Loucy (cell line): ENCODE measurements at regions not wholly inside any gene's neighbourhood (a gene's known extent, or its start where the extent isn't known, plus 50 kb on each side); places are given as distances from the start of the nearest gene placed in this dataset.

Experiments
- H2AFZ ChIP-seq: fragments of 200-600 bp; sonication (generic); 2 replicates; pipeline ENCODE4 v1.6.0; 2016; ENCODE audit warnings: antibody characterized with exemption, mild to moderate bottlenecking, low read length, moderate library complexity
- H3F3A ChIP-seq: fragments of 200-600 bp; 2 replicates; pipeline ENCODE4 v1.6.0; 2016; ENCODE audit warnings: antibody characterized with exemption, low read depth, mild to moderate bottlenecking
- H3K27me3 ChIP-seq: fragments of 200-600 bp; sonication (generic); 2 replicates; pipeline ENCODE4 v1.6.1; 2014; ENCODE audit warnings: low read length, mild to moderate bottlenecking; ENCODE audit not compliant: insufficient read depth, poor library complexity, severe bottlenecking
- H3K36me3 ChIP-seq: fragments of 200-600 bp; sonication (generic); 2 replicates; pipeline ENCODE4 v1.6.1; 2016; ENCODE audit warnings: low read length; ENCODE audit not compliant: insufficient read depth
- H3K4me1 ChIP-seq: fragments of 200-600 bp; sonication (generic); 2 replicates; pipeline ENCODE4 v1.5.1; 2014; ENCODE audit warnings: low read length, mild to moderate bottlenecking; ENCODE audit not compliant: insufficient read depth, poor library complexity, severe bottlenecking
- H3K4me2 ChIP-seq: fragments of 200-600 bp; sonication (generic); 2 replicates; pipeline ENCODE4 v1.6.0; 2014; ENCODE audit warnings: antibody characterized with exemption, low read length, low read depth, mild to moderate bottlenecking; ENCODE audit not compliant: poor library complexity, severe bottlenecking
- H3K4me3 ChIP-seq: fragments of 200-600 bp; sonication (generic); 2 replicates; pipeline ENCODE4 v1.5.1; 2014; ENCODE audit warnings: low read length, mild to moderate bottlenecking, mixed read lengths; ENCODE audit not compliant: poor library complexity, severe bottlenecking
- H3K79me2 ChIP-seq: fragments of 200-600 bp; sonication (generic); 2 replicates; pipeline ENCODE4 v1.6.1; 2014; ENCODE audit warnings: low read length; ENCODE audit not compliant: insufficient read depth
- H3K9ac ChIP-seq: fragments of 200-600 bp; sonication (generic); 2 replicates; pipeline ENCODE4 v1.6.0; 2014; ENCODE audit warnings: mild to moderate bottlenecking, low read depth, low read length, moderate library complexity; ENCODE audit not compliant: poor library complexity, severe bottlenecking
- H3K9me2 ChIP-seq: fragments of 200-600 bp; sonication (generic); replicated peaks from 2 replicates; pipeline ENCODE4 v1.6.1; 2016; ENCODE audit warnings: low read depth, low read length, mixed read lengths
- H3K9me3 ChIP-seq: fragments of 200-600 bp; sonication (generic); 2 replicates; pipeline ENCODE4 v1.6.1; 2014; ENCODE audit warnings: mild to moderate bottlenecking, antibody characterized with exemption, low read length, low read depth; ENCODE audit not compliant: insufficient read depth
- H4K20me1 ChIP-seq: fragments of 200-600 bp; sonication (generic); 2 replicates; pipeline ENCODE4 v1.6.0; 2014; ENCODE audit warnings: antibody characterized with exemption, low read length, mild to moderate bottlenecking; ENCODE audit not compliant: insufficient read depth, poor library complexity, severe bottlenecking
- CTCF ChIP-seq: fragments of 200-600 bp; sonication (generic); conservative IDR thresholded peaks from 2 replicates; pipeline ENCODE4 v1.5.1; 2014; ENCODE audit warnings: mild to moderate bottlenecking, antibody characterized with exemption, low read length
- EZH2phosphoT487 ChIP-seq: fragments of 200-600 bp; IDR thresholded peaks from 2 replicates; pipeline ENCODE4 v1.6.1; 2018; ENCODE audit warnings: antibody characterized with exemption, mild to moderate bottlenecking, moderate library complexity, borderline replicate concordance

DNA sequence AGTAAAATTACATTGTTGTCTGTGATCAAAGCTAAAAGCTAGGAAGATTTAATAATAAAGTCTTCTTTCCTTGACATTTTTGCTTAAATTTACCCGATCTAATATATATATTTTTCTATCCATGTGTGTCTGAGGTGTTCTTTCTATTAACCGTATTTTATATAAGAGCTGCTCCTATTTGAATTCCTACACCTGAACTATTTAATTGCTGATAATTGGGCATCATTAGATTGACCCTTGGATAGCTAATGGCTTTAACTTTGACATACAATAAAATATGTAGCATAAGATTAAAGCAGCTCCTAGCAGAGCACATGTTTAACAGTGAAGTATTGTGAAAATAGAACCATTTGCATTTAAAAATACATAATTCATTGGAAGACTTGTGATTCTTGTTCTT lies 792.7 kb downstream of the MAT2B start:
- H3K4me1 ChIP-seq, result no peaks in the 10 kb centered on the region
- H3K36me3 ChIP-seq, result no peaks in the 10 kb centered on the region
- H3K27me3 ChIP-seq, result no peaks in the 10 kb centered on the region
- no peaks in the 10 kb centered on the region for H3F3A ChIP-seq
- no peaks in the 10 kb centered on the region for H4K20me1 ChIP-seq
- no peaks in the 10 kb centered on the region for H3K9me3 ChIP-seq
- no peak overlapping the region for H3K4me3 ChIP-seq
- TF ChIP-seq CTCF (no peak), EZH2phosphoT487 (no peak)
- no peak overlapping the region for H3K9ac ChIP-seq
- no peak overlapping the region for H3K4me2 ChIP-seq
- no peaks in the 10 kb centered on the region for H3K79me2 ChIP-seq
- no peak overlapping the region for H2AFZ ChIP-seq
- no peaks in the 10 kb centered on the region for H3K9me2 ChIP-seq

DNA sequence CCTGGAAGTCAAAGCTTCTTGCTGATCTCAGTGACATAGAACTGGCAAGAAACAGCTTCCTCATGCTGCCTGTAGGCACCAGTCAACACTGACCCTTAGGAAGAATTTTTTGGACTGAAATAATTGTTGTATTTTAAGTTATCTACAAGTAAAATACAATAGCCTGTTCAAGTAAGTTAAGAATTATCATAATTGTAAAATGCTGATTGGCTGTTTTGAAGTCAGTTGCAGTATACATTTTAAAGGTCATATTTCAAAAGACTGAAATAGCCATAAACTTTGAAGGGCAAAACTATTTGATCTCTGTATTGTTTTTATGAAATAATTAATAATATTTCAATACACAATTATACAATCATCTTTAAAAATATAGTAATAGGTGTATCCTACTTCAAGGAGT lies 794.9 kb downstream of the MAT2B start:
- Histone ChIP-seq H4K20me1 (no peaks in the 10 kb centered on the region), H3K27me3 (no peaks in the 10 kb centered on the region), H3K79me2 (no peaks in the 10 kb centered on the region), H3F3A (no peaks in the 10 kb centered on the region), H3K9ac (no peak overlapping the region), H3K36me3 (no peaks in the 10 kb centered on the region), H3K4me3 (no peak overlapping the region), H3K4me2 (no peak overlapping the region), H3K9me2 (no peaks in the 10 kb centered on the region), H3K4me1 (no peaks in the 10 kb centered on the region), H2AFZ (no peak overlapping the region), H3K9me3 (no peaks in the 10 kb centered on the region)
- no peak for TF ChIP-seq CTCF
- no peak for TF ChIP-seq EZH2phosphoT487

GRCh38 chr5:164301136-164301535 lies 795.7 kb downstream of the MAT2B start:
- H3K27me3 ChIP-seq, result no peaks in the 10 kb centered on the region
- no peak overlapping the region for H3K4me3 ChIP-seq
- H3K9me2 ChIP-seq, result no peaks in the 10 kb centered on the region
- H3K36me3 ChIP-seq, result no peaks in the 10 kb centered on the region
- no peaks in the 10 kb centered on the region for H4K20me1 ChIP-seq
- no peaks in the 10 kb centered on the region for H3K4me1 ChIP-seq
- no peaks in the 10 kb centered on the region for H3F3A ChIP-seq
- no peaks in the 10 kb centered on the region for H3K79me2 ChIP-seq
- no peaks in the 10 kb centered on the region for H3K9me3 ChIP-seq
- no peak overlapping the region for H3K9ac ChIP-seq
- H2AFZ ChIP-seq, result no peak overlapping the region
- TF ChIP-seq EZH2phosphoT487 (no peak), CTCF (no peak)
- H3K4me2 ChIP-seq, result no peak overlapping the region
